ENCODE measurements at regions not wholly inside any gene's neighbourhood (a gene's known extent, or its start where the extent isn't known, plus 50 kb on each side); places are given as distances from the start of the nearest gene placed in this dataset.

GRCh38 chr17:77526259-77526711, 385.5 kb downstream of the SEC14L1 start:
- peaks cover 43% of the 10 kb centered on the region for H3K27me3 Mint-ChIP-seq (ENCODE audit: low read depth)
- H3K4me1 Mint-ChIP-seq = peaks cover 3% of the 10 kb centered on the region; the same call in 1 of the 2 replicates
- peaks cover 35% of the 10 kb centered on the region for H3K9me3 Mint-ChIP-seq
- no peak overlapping the region for H3K4me3 Mint-ChIP-seq
- peaks cover 23% of the 10 kb centered on the region for H3K36me3 Mint-ChIP-seq
- TF ChIP-seq ATF6 (CRISPR knock-in tag; IDR thresholded peaks at IDR 0.05) = no peak
- TF ChIP-seq TEAD1 (CRISPR knock-in tag; IDR thresholded peaks at IDR 0.05) = no peak
- TF ChIP-seq ZNF423 (CRISPR knock-in tag; IDR thresholded peaks at IDR 0.05) = no peak
- TF ChIP-seq, protein P1, sequence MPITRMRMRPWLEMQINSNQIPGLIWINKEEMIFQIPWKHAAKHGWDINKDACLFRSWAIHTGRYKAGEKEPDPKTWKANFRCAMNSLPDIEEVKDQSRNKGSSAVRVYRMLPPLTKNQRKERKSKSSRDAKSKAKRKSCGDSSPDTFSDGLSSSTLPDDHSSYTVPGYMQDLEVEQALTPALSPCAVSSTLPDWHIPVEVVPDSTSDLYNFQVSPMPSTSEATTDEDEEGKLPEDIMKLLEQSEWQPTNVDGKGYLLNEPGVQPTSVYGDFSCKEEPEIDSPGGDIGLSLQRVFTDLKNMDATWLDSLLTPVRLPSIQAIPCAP (CRISPR knock-in tag; IDR thresholded peaks at IDR 0.05) = no peak
- no peak for TF ChIP-seq ZNF396 (CRISPR knock-in tag; IDR thresholded peaks at IDR 0.05; ENCODE audit: borderline replicate concordance)
- no peak for TF ChIP-seq ZNF121 (CRISPR knock-in tag; IDR thresholded peaks at IDR 0.05)
- TF ChIP-seq ZNF671 (CRISPR knock-in tag; IDR thresholded peaks at IDR 0.05) = no peak
- no peak for TF ChIP-seq AFF4 (CRISPR knock-in tag; IDR thresholded peaks at IDR 0.05; ENCODE audit: borderline replicate concordance)
- no peak for TF ChIP-seq ESRRA (CRISPR knock-in tag; IDR thresholded peaks at IDR 0.05; ENCODE audit: borderline replicate concordance)
- TF ChIP-seq JAZF1 (CRISPR knock-in tag; IDR thresholded peaks at IDR 0.05) = no peak
- no peak for TF ChIP-seq CREM (CRISPR knock-in tag; IDR thresholded peaks at IDR 0.05)
- DNase-seq (ENCODE audit: low spot score) = no peak
- ATAC-seq = no peak
- no peak overlapping the region for H3K27ac Mint-ChIP-seq
- CTCF ChIA-PET = no interaction called here
- POLR2A ChIA-PET = no interaction called here

DNA sequence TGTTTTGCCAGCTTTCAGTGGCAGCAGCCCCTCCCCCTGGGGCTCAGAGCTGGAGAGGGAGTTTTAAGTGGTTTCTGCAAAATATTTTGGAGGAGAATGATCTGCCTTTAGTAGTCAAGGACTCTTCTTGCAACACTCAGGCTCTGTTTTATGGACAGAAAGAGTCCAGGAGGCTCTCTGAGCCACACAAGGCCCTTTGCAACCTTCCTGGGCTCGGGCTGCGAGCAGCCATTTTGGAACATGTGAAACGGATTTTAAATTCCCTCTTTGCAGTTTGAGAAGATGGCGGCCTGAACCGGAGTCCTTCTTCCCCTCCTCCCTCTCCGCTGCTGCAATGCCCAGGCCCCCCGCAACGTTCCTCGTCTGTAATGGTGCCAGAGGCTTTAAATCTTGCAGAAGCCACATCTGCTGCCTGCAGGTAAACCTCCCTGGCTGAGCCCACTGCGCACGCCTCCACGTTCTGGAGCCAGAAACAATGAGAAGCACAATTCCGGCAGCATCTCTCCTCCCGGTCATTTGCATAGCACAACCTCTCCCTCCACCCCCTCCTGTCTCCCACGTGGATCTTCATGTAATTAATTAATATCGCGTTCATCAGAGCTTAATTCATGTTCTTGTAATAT, 386.1 kb downstream of the SEC14L1 start:
- ChIA-PET POLR2A (no interaction called here), CTCF (no interaction called here)
- Mint-ChIP-seq H3K4me1 (peaks cover 3% of the 10 kb centered on the region; the same call in 1 of the 2 replicates), H3K27me3 (ENCODE audit: low read depth) (peaks cover 43% of the 10 kb centered on the region), H3K9me3 (peaks cover 35% of the 10 kb centered on the region), H3K27ac (no peak overlapping the region), H3K36me3 (peaks cover 23% of the 10 kb centered on the region), H3K4me3 (no peak overlapping the region)
- DNase-seq (ENCODE audit: low spot score) (no peak), ATAC-seq (no peak)
- TF ChIP-seq EMX1 (CRISPR knock-in tag; IDR thresholded peaks at IDR 0.05) (no peak), NR2C2 (CRISPR knock-in tag; IDR thresholded peaks at IDR 0.05) (no peak), ZNF232 (CRISPR knock-in tag; IDR thresholded peaks at IDR 0.05) (no peak)

GRCh38 chr17:77527409-77527808, 386.6 kb downstream of the SEC14L1 start:
- no peak for DNase-seq (ENCODE audit: low spot score)
- Mint-ChIP-seq H3K36me3 (peaks cover 23% of the 10 kb centered on the region), H3K9me3 (peaks cover 35% of the 10 kb centered on the region), H3K27ac (no peak overlapping the region), H3K27me3 (ENCODE audit: low read depth) (peaks cover 44% of the 10 kb centered on the region), H3K4me3 (no peak overlapping the region; the same call in 1 of the 2 replicates), H3K4me1 (peaks cover 3% of the 10 kb centered on the region; the same call in 1 of the 2 replicates)
- ChIA-PET CTCF (interaction anchor here (2.2 kb wide), 1 partner anchor 98 kb away, joined by 8 read pairs; no protein-coding TSS in a partner anchor), POLR2A (no interaction called here)
- ATAC-seq = no peak
- no peak for TF ChIP-seq CREB1 (CRISPR knock-in tag; IDR thresholded peaks at IDR 0.05)
- TF ChIP-seq SP1 (CRISPR knock-in tag; conservative IDR thresholded peaks at IDR 0.05) = no peak
- TF ChIP-seq JUN (CRISPR knock-in tag; IDR thresholded peaks at IDR 0.05) = no peak
- TF ChIP-seq NFE2L1 (CRISPR knock-in tag; IDR thresholded peaks at IDR 0.05) = no peak
- TF ChIP-seq, protein P2, sequence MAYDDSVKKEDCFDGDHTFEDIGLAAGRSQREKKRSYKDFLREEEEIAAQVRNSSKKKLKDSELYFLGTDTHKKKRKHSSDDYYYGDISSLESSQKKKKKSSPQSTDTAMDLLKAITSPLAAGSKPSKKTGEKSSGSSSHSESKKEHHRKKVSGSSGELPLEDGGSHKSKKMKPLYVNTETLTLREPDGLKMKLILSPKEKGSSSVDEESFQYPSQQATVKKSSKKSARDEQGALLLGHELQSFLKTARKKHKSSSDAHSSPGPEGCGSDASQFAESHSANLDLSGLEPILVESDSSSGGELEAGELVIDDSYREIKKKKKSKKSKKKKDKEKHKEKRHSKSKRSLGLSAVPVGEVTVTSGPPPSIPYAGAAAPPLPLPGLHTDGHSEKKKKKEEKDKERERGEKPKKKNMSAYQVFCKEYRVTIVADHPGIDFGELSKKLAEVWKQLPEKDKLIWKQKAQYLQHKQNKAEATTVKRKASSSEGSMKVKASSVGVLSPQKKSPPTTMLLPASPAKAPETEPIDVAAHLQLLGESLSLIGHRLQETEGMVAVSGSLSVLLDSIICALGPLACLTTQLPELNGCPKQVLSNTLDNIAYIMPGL (CRISPR knock-in tag; IDR thresholded peaks at IDR 0.05) = no peak
- no peak for TF ChIP-seq ZBTB43 (CRISPR knock-in tag; IDR thresholded peaks at IDR 0.05)
- TF ChIP-seq USF1 (CRISPR knock-in tag; IDR thresholded peaks at IDR 0.05) = no peak
- TF ChIP-seq, protein P1 (CRISPR knock-in tag; IDR thresholded peaks at IDR 0.05) = no peak
- no peak for TF ChIP-seq ATF1 (CRISPR knock-in tag; IDR thresholded peaks at IDR 0.05)

Measured in WTC11 (cell line).